ENCODE measurements at regions not wholly inside any gene's neighbourhood (a gene's known extent, or its start where the extent isn't known, plus 50 kb on each side); places are given as distances from the start of the nearest gene placed in this dataset.

DNA sequence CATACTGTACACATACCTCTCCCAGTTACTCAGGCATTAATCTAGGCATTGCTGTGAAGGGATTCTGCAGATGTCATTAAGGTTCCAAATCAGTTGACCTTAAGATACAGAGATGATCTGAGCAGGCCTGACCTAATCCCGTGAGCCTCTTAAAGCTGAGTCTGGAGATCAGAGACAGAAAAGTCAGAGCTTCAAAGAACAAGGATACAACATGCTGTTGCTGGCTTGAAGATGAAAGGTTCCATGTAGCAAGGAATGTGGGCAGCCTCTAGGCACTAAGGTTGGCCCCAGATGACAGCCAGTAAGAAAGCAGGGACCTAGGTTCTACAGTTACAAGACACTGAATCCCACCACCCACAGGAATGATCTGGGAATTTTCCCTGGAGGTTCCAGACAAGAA, 81.1 kb downstream of the MAP1LC3B2 start:
- ChIA-PET POLR2A (interaction anchor here (1.4 kb wide), 1 partner anchor 14 kb away, joined by 4 read pairs; no protein-coding TSS in a partner anchor), CTCF (no interaction called here)
- peaks cover 11% of the 10 kb centered on the region for H3K9me3 Mint-ChIP-seq
- H3K4me3 Mint-ChIP-seq, result no peak overlapping the region
- no peaks in the 10 kb centered on the region for H3K36me3 Mint-ChIP-seq (ENCODE audit: low read depth)
- TF ChIP-seq, protein P1, sequence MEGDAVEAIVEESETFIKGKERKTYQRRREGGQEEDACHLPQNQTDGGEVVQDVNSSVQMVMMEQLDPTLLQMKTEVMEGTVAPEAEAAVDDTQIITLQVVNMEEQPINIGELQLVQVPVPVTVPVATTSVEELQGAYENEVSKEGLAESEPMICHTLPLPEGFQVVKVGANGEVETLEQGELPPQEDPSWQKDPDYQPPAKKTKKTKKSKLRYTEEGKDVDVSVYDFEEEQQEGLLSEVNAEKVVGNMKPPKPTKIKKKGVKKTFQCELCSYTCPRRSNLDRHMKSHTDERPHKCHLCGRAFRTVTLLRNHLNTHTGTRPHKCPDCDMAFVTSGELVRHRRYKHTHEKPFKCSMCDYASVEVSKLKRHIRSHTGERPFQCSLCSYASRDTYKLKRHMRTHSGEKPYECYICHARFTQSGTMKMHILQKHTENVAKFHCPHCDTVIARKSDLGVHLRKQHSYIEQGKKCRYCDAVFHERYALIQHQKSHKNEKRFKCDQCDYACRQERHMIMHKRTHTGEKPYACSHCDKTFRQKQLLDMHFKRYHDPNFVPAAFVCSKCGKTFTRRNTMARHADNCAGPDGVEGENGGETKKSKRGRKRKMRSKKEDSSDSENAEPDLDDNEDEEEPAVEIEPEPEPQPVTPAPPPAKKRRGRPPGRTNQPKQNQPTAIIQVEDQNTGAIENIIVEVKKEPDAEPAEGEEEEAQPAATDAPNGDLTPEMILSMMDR (IDR thresholded peaks at IDR 0.05), result no peak
- no peak overlapping the region for H3K27ac Mint-ChIP-seq
- DNase-seq (no peak), ATAC-seq (no peak)
- no peaks in the 10 kb centered on the region for H3K27me3 Mint-ChIP-seq
- intact Hi-C loops (cut with micrococcal nuclease), result no loop called here
- peaks cover 3% of the 10 kb centered on the region for H3K4me1 Mint-ChIP-seq (ENCODE audit: low read depth)

DNA sequence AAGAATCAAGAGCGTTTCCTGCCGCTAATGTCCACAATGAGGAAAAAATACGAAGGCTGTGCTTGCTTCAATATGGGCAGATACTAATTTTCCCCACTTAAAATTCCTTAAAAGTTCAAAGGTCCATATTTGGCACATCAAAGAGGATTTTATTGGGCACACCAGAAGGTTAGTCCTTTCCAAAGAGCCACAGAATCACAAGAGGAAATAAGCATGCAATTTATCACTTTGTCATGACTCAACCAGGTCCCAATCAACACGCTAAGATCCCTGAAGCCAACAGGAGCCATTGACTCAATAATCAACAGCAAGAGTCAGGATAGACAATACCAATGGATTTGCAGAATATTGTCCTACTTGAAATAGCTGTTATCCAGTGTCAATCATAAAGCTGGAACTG, 80.6 kb downstream of the MAP1LC3B2 start:
- peaks cover 3% of the 10 kb centered on the region for H3K4me1 Mint-ChIP-seq (ENCODE audit: low read depth)
- H3K4me3 Mint-ChIP-seq, result no peak overlapping the region
- H3K27me3 Mint-ChIP-seq, result no peaks in the 10 kb centered on the region
- H3K9me3 Mint-ChIP-seq, result peaks cover 7% of the 10 kb centered on the region
- CTCF ChIA-PET, result no interaction called here
- ATAC-seq (no peak), DNase-seq (no peak)
- TF ChIP-seq, protein P1 (IDR thresholded peaks at IDR 0.05), result no peak
- no peaks in the 10 kb centered on the region for H3K36me3 Mint-ChIP-seq (ENCODE audit: low read depth)
- H3K27ac Mint-ChIP-seq, result no peak overlapping the region
- POLR2A ChIA-PET, result interaction anchor here (1.4 kb wide), 1 partner anchor 13 kb away, joined by 4 read pairs; no protein-coding TSS in a partner anchor
- intact Hi-C loops (cut with micrococcal nuclease), result no loop called here

DNA sequence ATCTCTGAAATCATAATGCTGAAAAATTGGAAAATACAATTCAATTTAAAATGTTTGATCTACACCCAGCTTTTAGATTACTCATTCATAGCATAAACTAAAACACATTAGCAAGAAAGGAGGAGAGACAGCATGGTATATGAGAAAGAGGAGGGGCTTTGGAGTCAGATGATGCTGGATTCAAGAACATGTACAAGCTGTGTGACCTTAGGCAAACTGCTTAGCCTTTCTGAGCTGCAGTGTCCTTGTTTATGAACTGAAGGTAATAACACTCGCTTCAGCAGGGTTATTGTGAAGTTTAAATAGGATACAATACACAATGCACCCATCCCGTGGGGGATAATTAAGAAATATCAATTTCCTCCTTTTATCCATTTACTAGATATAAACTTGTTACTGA, 79.2 kb downstream of the MAP1LC3B2 start:
- no peak overlapping the region for H3K27ac Mint-ChIP-seq
- no peak overlapping the region for H3K4me3 Mint-ChIP-seq
- peaks cover 5% of the 10 kb centered on the region for H3K27me3 Mint-ChIP-seq
- ChIA-PET POLR2A (no interaction called here), CTCF (no interaction called here)
- no peak for ATAC-seq
- H3K9me3 Mint-ChIP-seq, result peaks cover 2% of the 10 kb centered on the region
- TF ChIP-seq, protein P1 (IDR thresholded peaks at IDR 0.05), result no peak
- intact Hi-C loops (cut with micrococcal nuclease), result no loop called here
- H3K36me3 Mint-ChIP-seq (ENCODE audit: low read depth), result no peaks in the 10 kb centered on the region
- peaks cover 3% of the 10 kb centered on the region for H3K4me1 Mint-ChIP-seq (ENCODE audit: low read depth)
- no peak for DNase-seq

DNA sequence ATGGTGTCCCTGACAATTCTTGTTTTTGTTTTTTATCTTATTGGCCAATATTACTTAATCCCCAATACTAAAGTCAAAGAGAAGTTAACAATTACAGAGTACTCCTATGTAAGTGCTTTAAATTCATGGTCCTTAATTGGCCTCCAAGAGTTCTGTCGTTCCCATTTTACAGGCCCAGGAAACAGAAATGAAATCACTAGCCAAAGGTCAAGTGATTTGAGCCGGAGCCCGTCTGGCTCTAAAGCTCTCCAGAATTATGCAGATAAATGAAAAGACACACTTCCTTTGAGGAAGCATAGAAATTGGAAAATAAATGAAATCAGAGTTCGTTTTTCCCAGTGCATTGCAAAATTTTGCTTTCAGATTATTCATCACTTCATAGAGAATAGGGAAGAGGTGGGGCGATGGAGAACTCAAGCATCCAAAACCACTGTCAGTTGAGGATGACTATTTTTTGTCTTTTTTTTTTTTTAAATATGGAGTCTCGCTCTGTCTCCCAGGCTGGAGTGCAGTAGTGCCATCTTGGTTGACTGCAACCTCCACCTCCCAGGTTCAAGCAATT, 78.5 kb downstream of the MAP1LC3B2 start:
- Mint-ChIP-seq H3K9me3 (peaks cover 2% of the 10 kb centered on the region), H3K27ac (no peak overlapping the region), H3K36me3 (ENCODE audit: low read depth) (no peaks in the 10 kb centered on the region), H3K4me3 (no peak overlapping the region), H3K27me3 (peaks cover 5% of the 10 kb centered on the region), H3K4me1 (ENCODE audit: low read depth) (peaks cover under 1% of the 10 kb centered on the region)
- TF ChIP-seq, protein P1 (IDR thresholded peaks at IDR 0.05), result no peak
- POLR2A ChIA-PET, result no interaction called here
- ATAC-seq (no peak), DNase-seq (no peak)
- intact Hi-C loops (cut with micrococcal nuclease), result no loop called here
- CTCF ChIA-PET, result no interaction called here

DNA sequence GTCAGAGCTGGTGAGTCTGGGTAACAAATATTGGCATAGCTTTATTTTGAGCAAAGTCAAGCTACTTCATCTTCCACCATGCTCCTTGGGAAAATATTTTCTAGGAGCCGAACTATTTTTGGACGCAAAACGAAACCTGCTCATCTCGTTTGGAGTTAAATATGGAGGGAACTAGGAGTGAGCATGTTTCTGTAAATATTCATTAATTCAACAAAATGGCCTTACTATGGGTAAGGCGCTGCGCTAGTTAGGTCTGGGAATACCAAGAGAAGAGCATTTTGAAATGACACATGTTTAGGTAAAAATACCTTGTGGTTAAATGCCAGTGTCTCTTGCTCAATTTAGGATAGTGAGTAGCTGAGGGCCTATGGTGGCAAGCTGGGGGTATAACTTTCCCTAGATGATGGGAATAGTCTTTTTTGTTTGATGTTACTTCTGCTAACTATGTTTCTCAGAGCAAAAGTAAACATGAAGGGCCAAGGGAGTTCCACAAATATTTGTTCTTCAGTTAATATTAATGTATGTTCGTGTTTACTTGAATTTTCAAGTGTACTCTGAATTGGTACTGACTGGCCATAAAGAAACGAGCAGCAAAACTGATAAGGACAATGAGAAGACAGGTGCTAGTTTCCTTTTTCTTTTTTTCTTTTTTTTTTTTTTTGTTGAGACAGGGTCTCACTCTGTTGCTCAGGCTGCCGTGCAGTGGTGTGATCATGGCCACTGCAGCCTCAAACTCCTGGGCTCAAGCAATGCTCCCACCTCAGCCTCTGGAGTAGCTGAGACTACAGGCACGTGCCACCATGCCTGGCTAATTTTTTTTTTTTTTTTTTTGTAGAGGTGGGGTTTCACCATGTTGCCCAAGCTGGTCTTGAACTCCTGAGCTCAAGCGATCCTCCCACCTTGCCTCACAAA, 77.7 kb downstream of the MAP1LC3B2 start:
- CTCF ChIA-PET, result no interaction called here
- POLR2A ChIA-PET, result no interaction called here
- Mint-ChIP-seq H3K4me3 (no peak overlapping the region), H3K36me3 (ENCODE audit: low read depth) (no peaks in the 10 kb centered on the region), H3K27ac (no peak overlapping the region), H3K9me3 (peaks cover 2% of the 10 kb centered on the region), H3K4me1 (ENCODE audit: low read depth) (no peaks in the 10 kb centered on the region), H3K27me3 (peaks cover 5% of the 10 kb centered on the region)
- TF ChIP-seq, protein P1 (IDR thresholded peaks at IDR 0.05), result no peak
- intact Hi-C loops (cut with micrococcal nuclease), result no loop called here
- ATAC-seq (no peak), DNase-seq (no peak)

Data from activated CD8-positive, alpha-beta T cell treated with anti-CD3 and anti-CD28 coated beads for 36 hours (primary cell).